ENCODE measurements at regions not wholly inside any gene's neighbourhood (a gene's known extent, or its start where the extent isn't known, plus 50 kb on each side); places are given as distances from the start of the nearest gene placed in this dataset.
A peak's percentile ranks its signal among the peaks of the same experiment; 100 is the strongest.
"Not testable (repeated sequence)": the region's sequence is repeated elsewhere in the genome, so short reads cannot be mapped to it uniquely, and the experiment has no call there.

GRCh38 chr9:33737811-33738606 is 57.4 kb upstream of the PRSS3 start:
- peak; percentile 23 to 26 for DNase-seq (ENCODE audit: low read depth in 2 of 2)

GRCh38 chr9:33739398-33739797 is 56.0 kb upstream of the PRSS3 start:
- DNase-seq (ENCODE audit: low read depth in 2 of 2): no peak

GRCh38 chr9:33740075-33740474 is 55.3 kb upstream of the PRSS3 start:
- DNase-seq (ENCODE audit: low read depth in 2 of 2): no peak

GRCh38 chr9:33740958-33741357 is 54.4 kb upstream of the PRSS3 start:
- DNase-seq (ENCODE audit: low read depth in 2 of 2): not testable (repeated sequence)

- no peak for DNase-seq (ENCODE audit: low read depth in 2 of 2)
Observed at GRCh38 chr9:33742051-33742450, 53.3 kb upstream of the PRSS3 start.

GRCh38 chr9:33742519-33742918 is 52.8 kb upstream of the PRSS3 start:
- DNase-seq (ENCODE audit: low read depth in 2 of 2): no peak

Measured in fibroblast of skin of left quadriceps (primary cell).